Spleen (tissue), 7 donors: ENCODE measurements at regions not wholly inside any gene's neighbourhood (a gene's known extent, or its start where the extent isn't known, plus 50 kb on each side); places are given as distances from the start of the nearest gene placed in this dataset.

Experiments
- POLR2A ChIP-seq, 3 donors: fragments of 450-650 bp; IDR thresholded peaks; one replicate each; pipeline ENCODE4 v1.5.1; 2017; ENCODE audit warnings: antibody characterized with exemption in 3 of 3, mild to moderate bottlenecking in 1 of 3
- TF ChIP-seq, protein P1 (sequence below), 11 experiments: fragments of 200-600 bp in 7 of 11; fragments of 450-650 bp in 4 of 11; sonication (generic) in 4 of 11; IDR thresholded peaks in 8 of 11; conservative IDR thresholded peaks in 3 of 11; 1 replicate in 7 of 11; 2 replicates in 4 of 11; pipeline versions ENCODE4 v1.4.0 to v1.8.0; 2016 to 2021; ENCODE audit warnings: antibody characterized with exemption in 11 of 11, inconsistent platforms in 4 of 11, mild to moderate bottlenecking in 1 of 11
- donor health status: DM: no; HTN: no; CAD: no; lungs with moderate emphysema.
- donor health status: DM: no; HTN: no; CAD: no.
- donor health status: DM: no; HTN: no; CAD: no.

DNA sequence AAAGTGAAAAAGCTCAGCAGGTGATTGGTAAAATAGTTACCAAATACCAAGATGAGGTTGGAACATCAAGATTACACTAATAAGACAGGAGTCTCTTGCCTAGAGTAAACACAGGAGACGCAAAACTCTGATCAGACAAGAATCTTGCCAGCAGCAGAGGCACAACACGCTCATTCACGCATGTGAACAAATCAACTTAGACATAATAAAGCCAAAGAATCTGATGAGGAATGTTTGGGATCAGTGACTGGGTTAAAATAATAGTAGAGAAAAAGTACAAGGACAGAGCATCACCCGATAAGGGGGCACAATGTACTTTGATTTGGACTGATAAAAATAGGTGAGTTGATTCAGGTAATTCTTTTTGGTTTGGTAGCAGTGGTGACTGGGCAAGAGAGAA is 159.5 kb upstream of the GRIP1 start:
- TF ChIP-seq, protein P1, sequence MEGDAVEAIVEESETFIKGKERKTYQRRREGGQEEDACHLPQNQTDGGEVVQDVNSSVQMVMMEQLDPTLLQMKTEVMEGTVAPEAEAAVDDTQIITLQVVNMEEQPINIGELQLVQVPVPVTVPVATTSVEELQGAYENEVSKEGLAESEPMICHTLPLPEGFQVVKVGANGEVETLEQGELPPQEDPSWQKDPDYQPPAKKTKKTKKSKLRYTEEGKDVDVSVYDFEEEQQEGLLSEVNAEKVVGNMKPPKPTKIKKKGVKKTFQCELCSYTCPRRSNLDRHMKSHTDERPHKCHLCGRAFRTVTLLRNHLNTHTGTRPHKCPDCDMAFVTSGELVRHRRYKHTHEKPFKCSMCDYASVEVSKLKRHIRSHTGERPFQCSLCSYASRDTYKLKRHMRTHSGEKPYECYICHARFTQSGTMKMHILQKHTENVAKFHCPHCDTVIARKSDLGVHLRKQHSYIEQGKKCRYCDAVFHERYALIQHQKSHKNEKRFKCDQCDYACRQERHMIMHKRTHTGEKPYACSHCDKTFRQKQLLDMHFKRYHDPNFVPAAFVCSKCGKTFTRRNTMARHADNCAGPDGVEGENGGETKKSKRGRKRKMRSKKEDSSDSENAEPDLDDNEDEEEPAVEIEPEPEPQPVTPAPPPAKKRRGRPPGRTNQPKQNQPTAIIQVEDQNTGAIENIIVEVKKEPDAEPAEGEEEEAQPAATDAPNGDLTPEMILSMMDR (IDR thresholded peaks at IDR 0.05 in 8 of 11, conservative IDR thresholded peaks at IDR 0.05 in 3 of 11), result no peak
- TF ChIP-seq POLR2A (IDR thresholded peaks at IDR 0.05), result no peak
